GM18951 (cell line): ENCODE measurements at regions not wholly inside any gene's neighbourhood (a gene's known extent, or its start where the extent isn't known, plus 50 kb on each side); places are given as distances from the start of the nearest gene placed in this dataset.
"Not testable (repeated sequence)": the region's sequence is repeated elsewhere in the genome, so short reads cannot be mapped to it uniquely, and the experiment has no call there.

ENCODE experiments used
- POLR2A ChIP-seq: IDR thresholded peaks from 4 replicates; pipeline ENCODE4 v1.6.1; 2011; ENCODE audit warnings: mild to moderate bottlenecking; ENCODE audit not compliant: insufficient read length, insufficient read depth; ENCODE audit errors: extremely low read depth
- in situ Hi-C: fragments of 300-500 bp; cut with MboI; formaldehyde crosslinking; loops from one replicate; pipeline ENCODE4 v1.12.0; 2022; ENCODE audit warnings: low sequenced_read_pairs, mixed read lengths, inconsistent platforms; ENCODE audit not compliant: unreplicated experiment

DNA sequence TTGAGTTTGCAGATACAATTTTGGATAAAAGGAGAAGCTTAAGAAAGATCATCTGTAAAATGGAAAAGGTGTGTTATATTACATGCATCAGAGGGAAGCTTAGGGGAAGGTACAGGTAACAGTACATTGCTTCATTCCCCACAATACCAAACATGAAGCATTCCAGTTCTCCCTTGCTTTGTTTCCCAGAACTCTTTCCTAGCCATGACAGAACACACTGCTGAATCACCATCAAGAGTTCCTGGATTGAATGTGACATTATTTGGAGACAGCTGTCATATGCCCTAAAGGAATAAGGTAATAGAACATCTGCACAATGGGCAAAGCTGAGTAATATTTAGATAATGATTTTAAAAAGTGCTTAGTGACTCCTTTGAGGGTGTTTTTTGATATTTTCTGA is 303.5 kb upstream of the ST8SIA4 start:
- no peak for TF ChIP-seq POLR2A
- in situ Hi-C loops = no loop called here

DNA sequence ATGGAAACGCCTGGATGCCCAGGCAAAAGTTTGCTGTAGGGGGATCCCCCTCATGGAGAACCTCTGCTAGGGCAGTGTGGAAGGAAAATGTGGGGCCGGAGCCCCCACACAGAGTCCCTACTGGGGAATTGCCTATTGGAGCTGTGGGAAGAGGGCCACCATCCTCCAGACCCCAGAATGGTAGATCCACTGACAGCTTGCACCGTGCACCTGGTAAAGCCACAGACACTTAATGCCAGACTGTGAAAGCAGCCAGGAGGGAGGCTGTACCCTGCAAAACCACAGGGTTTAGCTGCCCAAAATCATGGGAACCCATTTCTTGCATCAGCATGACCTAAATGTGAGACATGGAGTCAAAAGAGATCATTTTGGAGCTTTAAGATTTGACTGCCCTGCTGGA is 302.0 kb upstream of the ST8SIA4 start:
- in situ Hi-C loops = not testable (repeated sequence)

DNA sequence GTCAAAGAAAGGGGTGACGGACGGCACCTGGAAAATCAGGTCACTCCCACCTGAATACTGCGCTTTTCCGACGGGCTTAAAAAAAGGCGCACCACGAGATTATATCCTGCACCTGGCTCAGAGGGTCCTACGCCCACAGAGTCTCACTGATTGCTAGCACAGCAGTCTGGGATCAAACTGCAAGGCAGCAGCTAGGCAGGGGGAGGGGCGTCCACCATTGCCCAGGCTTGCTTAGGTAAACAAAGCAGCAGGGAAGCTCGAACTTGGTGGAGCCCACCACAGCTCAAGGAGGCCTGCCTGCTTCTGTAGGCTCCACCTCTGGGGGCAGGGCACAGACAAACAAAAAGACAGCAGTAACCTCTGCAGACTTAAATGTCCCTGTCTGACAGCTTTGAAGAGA is 277.3 kb upstream of the ST8SIA4 start:
- in situ Hi-C loops = not testable (repeated sequence)

DNA sequence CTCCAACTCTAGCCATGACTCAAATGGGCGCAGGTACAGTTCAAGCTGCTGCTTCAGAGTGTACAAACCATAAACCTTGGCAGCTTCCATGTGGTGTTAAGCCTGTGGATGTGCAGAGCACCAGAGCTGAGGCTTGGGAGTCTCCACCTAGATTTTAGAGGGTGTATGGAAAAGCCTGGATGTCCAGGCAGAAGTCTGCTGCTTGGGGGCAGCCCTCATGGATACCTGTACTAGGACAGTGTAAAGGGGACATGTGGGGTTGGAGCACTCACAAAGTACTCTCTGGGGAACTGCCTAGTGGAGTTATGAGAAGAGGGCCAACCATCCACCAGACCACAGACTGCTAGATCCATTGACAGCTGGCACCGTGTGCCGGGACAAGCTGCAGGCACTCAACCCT is 273.5 kb upstream of the ST8SIA4 start:
- in situ Hi-C loops = no loop called here
- TF ChIP-seq POLR2A = no peak

DNA sequence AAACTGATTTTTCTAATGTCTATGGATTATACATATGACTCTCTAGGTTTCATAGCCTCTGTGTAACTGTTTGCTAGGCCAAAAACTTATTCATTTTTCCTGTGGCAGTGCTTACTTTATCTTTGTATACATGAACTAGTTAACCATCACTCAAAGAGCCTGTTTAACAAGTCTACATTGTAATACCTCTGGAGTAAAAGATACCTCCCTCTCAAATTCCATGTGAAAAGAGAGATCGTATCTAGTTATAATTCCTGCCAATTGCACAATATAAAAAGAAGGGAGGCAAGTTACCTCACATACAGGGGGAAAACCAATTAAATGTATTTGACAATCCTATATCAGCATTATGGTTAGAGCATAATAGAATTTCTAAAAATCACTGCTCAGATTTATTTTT is 271.9 kb upstream of the ST8SIA4 start:
- in situ Hi-C loops = no loop called here

DNA sequence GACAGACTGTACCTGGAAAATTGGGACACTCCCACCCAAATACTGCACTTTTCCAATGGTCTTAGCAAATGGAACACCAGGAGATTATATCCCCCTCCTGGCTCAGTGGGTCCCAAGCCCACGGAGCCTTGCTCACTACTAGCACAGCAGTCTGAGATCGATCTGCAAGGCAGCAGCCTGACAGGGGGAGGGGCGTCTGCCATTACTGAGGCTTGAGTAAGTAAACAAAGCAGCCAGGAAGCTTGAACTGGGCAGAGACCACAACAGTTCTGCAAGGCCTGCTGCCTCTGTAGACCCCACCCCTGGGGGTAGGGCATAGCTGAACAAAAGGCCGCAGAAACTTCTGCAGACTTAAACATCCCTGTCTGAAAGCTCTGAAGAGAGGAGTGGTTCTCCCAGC is 260.0 kb upstream of the ST8SIA4 start:
- TF ChIP-seq POLR2A = no peak

More for the DNA sequence above, 271.9 kb upstream of the ST8SIA4 start:
- TF ChIP-seq POLR2A = no peak

DNA sequence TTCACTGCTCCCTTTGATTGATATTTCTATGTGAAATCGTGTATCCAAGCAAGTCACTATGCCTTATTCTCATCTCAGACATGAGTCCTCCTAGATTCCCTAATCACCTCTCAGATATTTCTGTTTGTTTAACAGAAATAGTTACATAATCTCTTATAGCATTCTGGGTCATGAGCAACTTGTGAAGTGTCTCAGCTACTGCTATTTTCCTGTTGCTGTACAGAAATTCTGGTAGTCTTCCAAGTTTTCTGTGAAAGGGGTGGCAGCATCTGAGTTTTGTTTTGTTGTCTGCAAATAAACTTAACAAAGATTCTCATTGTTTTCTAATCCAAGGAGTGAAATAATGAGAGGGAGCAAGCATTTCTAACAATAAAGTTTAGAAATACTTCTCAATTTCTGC is 256.9 kb upstream of the ST8SIA4 start:
- in situ Hi-C loops = no loop called here
- no peak for TF ChIP-seq POLR2A

More for the DNA sequence above, 260.0 kb upstream of the ST8SIA4 start:
- in situ Hi-C loops = no loop called here

DNA sequence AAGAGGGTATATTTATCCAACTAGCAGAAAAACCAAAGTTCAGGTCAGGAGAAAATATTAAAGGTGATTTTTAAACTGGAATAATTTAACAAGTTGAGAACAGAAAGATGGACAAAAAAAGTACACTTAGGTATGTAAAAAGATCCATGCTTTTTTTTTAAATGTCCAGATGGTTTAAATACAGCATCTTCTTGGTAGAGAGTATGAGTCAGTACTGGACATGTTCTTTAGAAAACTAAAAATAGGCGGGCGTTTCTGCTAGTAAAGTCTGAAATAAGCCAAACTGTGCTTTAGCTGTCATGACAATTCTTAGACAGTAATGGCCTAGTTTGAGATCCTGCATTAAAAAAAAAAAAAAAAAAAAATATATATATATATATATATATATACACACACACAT is 255.9 kb upstream of the ST8SIA4 start:
- in situ Hi-C loops = no loop called here
- TF ChIP-seq POLR2A = no peak

DNA sequence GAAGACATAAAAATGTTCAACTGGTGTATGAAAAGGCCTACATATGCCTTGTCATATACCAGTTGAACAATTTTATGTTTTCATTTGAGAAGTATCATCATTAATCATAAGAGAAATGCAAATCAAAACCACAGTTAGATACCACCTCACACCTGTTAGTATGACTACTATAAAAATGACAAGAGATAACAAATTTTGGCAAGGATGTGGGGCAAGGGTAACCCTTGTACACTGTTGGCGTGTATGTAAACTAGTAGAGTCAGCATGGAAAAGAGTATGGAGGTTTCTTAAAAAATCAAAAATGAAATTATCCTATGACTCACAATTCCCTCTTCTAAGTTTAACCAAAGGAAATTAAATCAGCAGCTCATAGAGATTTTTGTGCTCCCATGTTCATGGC is 250.4 kb upstream of the ST8SIA4 start:
- in situ Hi-C loops = no loop called here
- no peak for TF ChIP-seq POLR2A

DNA sequence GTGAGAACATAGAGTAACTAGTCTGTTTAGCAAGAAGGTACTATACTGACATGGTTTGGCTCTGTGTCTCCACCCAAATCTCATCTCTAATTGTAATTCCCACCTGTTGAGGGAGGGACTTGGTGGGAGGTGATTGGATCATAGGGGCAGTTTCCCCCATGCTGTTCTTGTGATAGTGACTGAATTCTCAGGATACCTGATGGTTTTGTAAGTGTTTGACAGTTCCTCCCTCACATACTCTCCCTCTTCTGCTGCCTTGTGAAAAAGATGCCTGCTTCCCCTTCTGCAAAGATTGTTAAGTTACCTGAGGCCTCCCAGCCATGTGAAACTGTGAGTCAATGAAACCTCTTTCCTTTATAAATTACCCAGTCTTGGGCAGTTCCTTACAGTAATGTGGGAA is 240.4 kb upstream of the ST8SIA4 start:
- no peak for TF ChIP-seq POLR2A

DNA sequence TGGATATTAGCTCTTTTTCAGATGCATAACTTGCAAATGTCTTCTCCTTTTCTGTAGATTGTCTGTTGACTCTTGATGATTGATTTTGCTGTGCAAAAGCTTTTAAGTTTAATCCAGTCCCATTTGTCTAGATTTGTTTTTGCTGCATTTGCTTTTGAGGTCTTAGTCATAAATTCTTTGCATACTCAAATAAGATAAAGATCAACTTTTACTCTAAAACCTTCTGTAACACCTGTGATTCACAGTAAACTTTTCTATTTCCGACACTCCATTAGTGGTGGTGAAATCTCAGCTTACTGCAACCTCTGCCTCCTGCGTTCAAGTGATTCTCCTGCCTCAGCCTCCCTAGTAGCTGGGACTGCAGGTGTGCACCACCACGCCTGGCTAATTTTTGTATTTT is 239.0 kb upstream of the ST8SIA4 start:
- TF ChIP-seq POLR2A = no peak
- in situ Hi-C loops = no loop called here

More for the DNA sequence above, 240.4 kb upstream of the ST8SIA4 start:
- in situ Hi-C loops = no loop called here

DNA sequence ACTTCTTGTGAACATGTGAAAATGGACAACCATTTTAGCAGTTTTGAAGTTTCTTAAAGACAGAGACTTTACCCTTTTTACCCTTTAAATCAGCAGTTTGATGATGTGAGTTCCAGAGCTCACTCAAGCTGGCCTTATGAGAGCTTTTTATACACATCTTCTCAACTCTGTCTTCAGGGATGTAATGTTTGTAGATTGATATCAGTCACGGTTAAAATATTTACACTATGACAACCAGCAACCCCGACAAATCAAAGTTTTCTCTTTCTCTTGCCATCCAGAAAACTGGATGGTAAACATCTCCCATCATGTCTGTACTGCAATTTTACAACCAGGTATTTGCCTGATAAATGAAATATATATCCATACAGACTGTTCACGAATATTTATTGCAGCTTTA is 233.4 kb upstream of the ST8SIA4 start:
- TF ChIP-seq POLR2A = no peak
- in situ Hi-C loops = no loop called here

DNA sequence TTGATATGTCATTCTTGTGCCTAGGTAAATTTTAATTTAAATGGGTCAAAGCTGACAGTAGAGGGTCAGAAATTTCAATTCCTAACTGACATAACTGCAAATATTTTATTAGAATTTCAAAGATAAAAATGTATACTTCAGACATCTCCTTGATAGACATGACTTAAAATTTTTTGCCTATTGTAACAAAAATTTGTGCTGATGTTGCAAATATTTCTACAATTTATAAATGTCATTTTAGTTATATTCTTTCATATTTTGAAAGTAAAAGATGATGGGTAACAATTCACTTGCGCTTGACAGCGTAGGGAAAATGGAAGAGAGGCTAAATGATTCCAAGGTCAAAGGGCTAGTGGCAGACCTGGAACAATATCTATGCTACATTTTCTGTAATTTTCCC is 220.3 kb upstream of the ST8SIA4 start:
- no peak for TF ChIP-seq POLR2A
- in situ Hi-C loops = no loop called here

DNA sequence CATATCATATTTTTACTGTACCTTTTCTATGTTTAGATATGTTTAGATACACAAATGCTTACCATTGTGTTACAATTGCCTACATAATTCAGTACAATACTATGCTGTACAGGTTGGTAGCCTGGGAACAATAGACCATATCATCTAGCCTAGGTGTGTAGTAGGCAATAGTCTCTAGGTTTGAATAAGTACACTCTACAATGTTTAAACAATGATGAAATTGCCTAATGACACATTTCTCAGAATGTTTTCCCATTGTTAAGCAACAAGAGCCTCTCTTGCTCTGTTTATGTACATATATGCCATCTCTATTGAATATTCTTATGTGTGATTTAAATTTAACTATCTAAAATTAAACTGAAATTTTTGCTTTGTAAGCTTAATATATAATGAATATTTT is 209.6 kb upstream of the ST8SIA4 start:
- in situ Hi-C loops = no loop called here

DNA sequence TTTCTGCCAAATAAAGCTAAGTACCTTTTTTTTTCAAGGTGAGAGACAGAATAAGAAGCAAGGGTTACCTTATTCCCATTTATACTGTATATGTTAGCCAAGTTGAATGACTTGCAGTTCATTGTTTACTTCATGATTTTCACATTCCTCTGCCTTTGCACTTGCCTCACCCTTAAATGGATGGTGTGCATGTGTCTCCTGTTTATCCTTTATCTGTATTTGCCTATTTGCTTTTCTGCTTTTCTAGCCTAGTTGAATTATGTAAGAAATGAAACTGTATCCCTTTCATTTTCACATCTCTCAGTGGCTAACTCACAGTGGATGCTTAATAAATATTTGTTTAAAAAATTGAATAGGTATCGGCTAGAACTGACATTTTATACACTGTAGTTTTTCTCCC is 200.8 kb upstream of the ST8SIA4 start:
- in situ Hi-C loops = no loop called here
- no peak for TF ChIP-seq POLR2A

More for the DNA sequence above, 209.6 kb upstream of the ST8SIA4 start:
- no peak for TF ChIP-seq POLR2A

DNA sequence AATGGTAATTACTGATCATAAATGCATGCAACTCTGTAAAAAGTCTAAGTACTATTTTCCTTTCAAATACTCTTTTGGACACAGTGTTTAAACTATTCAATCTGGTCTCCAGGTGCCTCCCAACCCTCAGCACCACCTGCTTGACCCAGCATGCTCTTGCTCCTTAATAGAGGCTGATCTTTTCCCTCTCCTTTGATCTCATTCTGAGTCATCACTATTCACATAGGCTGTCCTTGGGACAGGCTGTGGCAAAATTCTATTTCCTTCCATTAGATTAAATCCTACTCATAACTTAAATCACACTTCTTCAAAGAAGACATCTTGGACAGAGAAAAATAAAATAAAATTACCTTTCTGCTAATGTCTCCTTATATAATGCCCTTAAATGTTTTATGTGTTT is 199.4 kb upstream of the ST8SIA4 start:
- TF ChIP-seq POLR2A = no peak
- in situ Hi-C loops = no loop called here

DNA sequence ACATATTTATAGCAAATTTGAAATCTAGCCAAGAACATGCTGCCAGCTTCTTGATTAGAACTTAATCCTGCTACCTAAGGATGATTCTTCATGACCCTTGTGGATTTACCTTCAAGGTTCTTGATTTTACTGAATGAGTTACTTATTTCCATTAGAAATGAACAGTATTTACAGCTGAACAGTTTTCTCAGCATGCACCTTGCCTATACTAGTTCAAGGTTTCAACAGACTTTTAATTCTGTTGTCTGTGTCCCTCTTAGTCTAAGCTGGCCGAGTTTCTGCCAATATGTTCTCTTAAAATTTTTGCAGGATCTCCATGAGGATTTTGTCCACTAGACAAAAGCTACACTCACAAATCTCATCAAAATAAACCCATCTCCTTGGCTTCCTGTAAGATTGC is 188.8 kb upstream of the ST8SIA4 start:
- in situ Hi-C loops = no loop called here
- TF ChIP-seq POLR2A = no peak
